ENCODE measurements at regions not wholly inside any gene's neighbourhood (a gene's known extent, or its start where the extent isn't known, plus 50 kb on each side); places are given as distances from the start of the nearest gene placed in this dataset.

- Histone ChIP-seq H3K4me3 (ENCODE audit: low read depth, low read length) (no peak overlapping the region), H3K36me3 (no peaks in the 10 kb centered on the region), H3K27ac (no peak overlapping the region), H3K9me3 (ENCODE audit: severe bottlenecking) (no peaks in the 10 kb centered on the region), H3K27me3 (ENCODE audit: insufficient read depth, low read depth, severe bottlenecking) (no peaks in the 10 kb centered on the region)
- DNase-seq = no peak
- no peak for TF ChIP-seq CTCF (IDR thresholded peaks at IDR 0.05; ENCODE audit: low read depth, low read length)
Measured at GRCh38 chr14:22513066-22513812, 75.8 kb downstream of the DAD1 start.

- Histone ChIP-seq H3K36me3 (no peaks in the 10 kb centered on the region), H3K27me3 (ENCODE audit: insufficient read depth, low read depth, severe bottlenecking) (no peaks in the 10 kb centered on the region), H3K9me3 (ENCODE audit: severe bottlenecking) (no peaks in the 10 kb centered on the region), H3K4me3 (ENCODE audit: low read depth, low read length) (no peak overlapping the region), H3K27ac (no peak overlapping the region)
- TF ChIP-seq CTCF (IDR thresholded peaks at IDR 0.05; ENCODE audit: low read depth, low read length) = no peak
- DNase-seq = no peak
Measured at GRCh38 chr14:22512106-22512814, 76.8 kb downstream of the DAD1 start.

- TF ChIP-seq CTCF (IDR thresholded peaks at IDR 0.05; ENCODE audit: low read depth, low read length) = no peak
- no peaks in the 10 kb centered on the region for H3K9me3 ChIP-seq (ENCODE audit: severe bottlenecking)
- H3K36me3 ChIP-seq = no peaks in the 10 kb centered on the region
- no peak for DNase-seq
- H3K27me3 ChIP-seq (ENCODE audit: insufficient read depth, low read depth, severe bottlenecking) = no peaks in the 10 kb centered on the region
- no peak overlapping the region for H3K27ac ChIP-seq
- H3K4me3 ChIP-seq (ENCODE audit: low read depth, low read length) = no peak overlapping the region
Measured at GRCh38 chr14:22510527-22511110, 78.4 kb downstream of the DAD1 start.

- no peak for TF ChIP-seq CTCF (IDR thresholded peaks at IDR 0.05; ENCODE audit: low read depth, low read length)
- no peak overlapping the region for H3K27ac ChIP-seq
- no peak overlapping the region for H3K4me3 ChIP-seq (ENCODE audit: low read depth, low read length)
Measured at GRCh38 chr14:22509751-22510300, 79.2 kb downstream of the DAD1 start.

GRCh38 chr14:22509036-22509709, 79.9 kb downstream of the DAD1 start:
- Histone ChIP-seq H3K27me3 (ENCODE audit: insufficient read depth, low read depth, severe bottlenecking) (no peaks in the 10 kb centered on the region), H3K36me3 (no peaks in the 10 kb centered on the region), H3K27ac (no peak overlapping the region), H3K4me3 (ENCODE audit: low read depth, low read length) (no peak overlapping the region), H3K9me3 (ENCODE audit: severe bottlenecking) (no peaks in the 10 kb centered on the region)
- DNase-seq = no peak
- no peak for TF ChIP-seq CTCF (IDR thresholded peaks at IDR 0.05; ENCODE audit: low read depth, low read length)

More at GRCh38 chr14:22509751-22510300, 79.2 kb downstream of the DAD1 start:
- DNase-seq = no peak
- Histone ChIP-seq H3K9me3 (ENCODE audit: severe bottlenecking) (no peaks in the 10 kb centered on the region), H3K36me3 (no peaks in the 10 kb centered on the region), H3K27me3 (ENCODE audit: insufficient read depth, low read depth, severe bottlenecking) (no peaks in the 10 kb centered on the region)
